ENCODE measurements at regions not wholly inside any gene's neighbourhood (a gene's known extent, or its start where the extent isn't known, plus 50 kb on each side); places are given as distances from the start of the nearest gene placed in this dataset.
"Not testable (repeated sequence)": the region's sequence is repeated elsewhere in the genome, so short reads cannot be mapped to it uniquely, and the experiment has no call there.

- H3K4me3 ChIP-seq (ENCODE audit: low read length); H3K4me1 ChIP-seq (ENCODE audit: control insufficient read depth, insufficient read depth, low read length); DNase-seq (ENCODE audit: low read depth, low spot score); H3K9me3 ChIP-seq (ENCODE audit: control insufficient read depth, insufficient read depth, low read length); H3K27me3 ChIP-seq (ENCODE audit: control insufficient read depth, insufficient read depth, low read length); H3K36me3 ChIP-seq (ENCODE audit: control insufficient read depth, insufficient read depth, low read length); H3K27ac ChIP-seq (ENCODE audit: low read length): not testable (repeated sequence)
- no CpG with 5 or more reads among the region's 12 CpGs for WGBS (ENCODE audit: insufficient coverage, insufficient read length)
Observed at GRCh38 chr2:87477669-87478428, 270.0 kb upstream of the PLGLB2 start.

GRCh38 chr2:87478911-87479310 is 269.0 kb upstream of the PLGLB2 start:
- H3K4me3 ChIP-seq (ENCODE audit: low read length); H3K27ac ChIP-seq (ENCODE audit: low read length): not testable (repeated sequence)

GRCh38 chr2:87483093-87483680 is 264.7 kb upstream of the PLGLB2 start:
- H3K27me3 ChIP-seq (ENCODE audit: control insufficient read depth, insufficient read depth, low read length); DNase-seq (ENCODE audit: low read depth, low spot score); H3K9me3 ChIP-seq (ENCODE audit: control insufficient read depth, insufficient read depth, low read length); H3K36me3 ChIP-seq (ENCODE audit: control insufficient read depth, insufficient read depth, low read length); H3K4me1 ChIP-seq (ENCODE audit: control insufficient read depth, insufficient read depth, low read length); H3K27ac ChIP-seq (ENCODE audit: low read length); H3K4me3 ChIP-seq (ENCODE audit: low read length): not testable (repeated sequence)
- no CpG with 5 or more reads among the region's 7 CpGs for whole genome bisulfite sequencing (ENCODE audit: insufficient coverage, insufficient read length)

More at GRCh38 chr2:87478911-87479310, 269.0 kb upstream of the PLGLB2 start:
- DNase-seq (ENCODE audit: low read depth, low spot score); H3K27me3 ChIP-seq (ENCODE audit: control insufficient read depth, insufficient read depth, low read length); H3K4me1 ChIP-seq (ENCODE audit: control insufficient read depth, insufficient read depth, low read length); H3K36me3 ChIP-seq (ENCODE audit: control insufficient read depth, insufficient read depth, low read length); H3K9me3 ChIP-seq (ENCODE audit: control insufficient read depth, insufficient read depth, low read length): not testable (repeated sequence)
- WGBS (ENCODE audit: insufficient coverage, insufficient read length), result no CpG with 5 or more reads among the region's 4 CpGs

GRCh38 chr2:87484363-87484762 is 263.5 kb upstream of the PLGLB2 start:
- H3K27ac ChIP-seq (ENCODE audit: low read length); DNase-seq (ENCODE audit: low read depth, low spot score); H3K36me3 ChIP-seq (ENCODE audit: control insufficient read depth, insufficient read depth, low read length); H3K9me3 ChIP-seq (ENCODE audit: control insufficient read depth, insufficient read depth, low read length); H3K4me1 ChIP-seq (ENCODE audit: control insufficient read depth, insufficient read depth, low read length); H3K4me3 ChIP-seq (ENCODE audit: low read length); H3K27me3 ChIP-seq (ENCODE audit: control insufficient read depth, insufficient read depth, low read length): not testable (repeated sequence)
- WGBS (ENCODE audit: insufficient coverage, insufficient read length), result no CpG with 5 or more reads among the region's 2 CpGs

- not testable (repeated sequence) for H3K27ac ChIP-seq (ENCODE audit: low read length); DNase-seq (ENCODE audit: low read depth, low spot score); H3K27me3 ChIP-seq (ENCODE audit: control insufficient read depth, insufficient read depth, low read length); H3K4me3 ChIP-seq (ENCODE audit: low read length); H3K4me1 ChIP-seq (ENCODE audit: control insufficient read depth, insufficient read depth, low read length); H3K36me3 ChIP-seq (ENCODE audit: control insufficient read depth, insufficient read depth, low read length); H3K9me3 ChIP-seq (ENCODE audit: control insufficient read depth, insufficient read depth, low read length)
- no CpG with 5 or more reads among the region's 8 CpGs for WGBS (ENCODE audit: insufficient coverage, insufficient read length)
Observed at GRCh38 chr2:87485455-87485854, 262.4 kb upstream of the PLGLB2 start.

- WGBS (ENCODE audit: insufficient coverage, insufficient read length), result no CpG with 5 or more reads among the region's 10 CpGs
- not testable (repeated sequence) for H3K36me3 ChIP-seq (ENCODE audit: control insufficient read depth, insufficient read depth, low read length); H3K4me3 ChIP-seq (ENCODE audit: low read length); H3K9me3 ChIP-seq (ENCODE audit: control insufficient read depth, insufficient read depth, low read length); H3K27ac ChIP-seq (ENCODE audit: low read length); DNase-seq (ENCODE audit: low read depth, low spot score); H3K4me1 ChIP-seq (ENCODE audit: control insufficient read depth, insufficient read depth, low read length); H3K27me3 ChIP-seq (ENCODE audit: control insufficient read depth, insufficient read depth, low read length)
Observed at GRCh38 chr2:87485884-87486283, 262.0 kb upstream of the PLGLB2 start.

GRCh38 chr2:87486413-87486812 is 261.5 kb upstream of the PLGLB2 start:
- DNase-seq (ENCODE audit: low read depth, low spot score); H3K36me3 ChIP-seq (ENCODE audit: control insufficient read depth, insufficient read depth, low read length); H3K4me3 ChIP-seq (ENCODE audit: low read length); H3K9me3 ChIP-seq (ENCODE audit: control insufficient read depth, insufficient read depth, low read length); H3K27me3 ChIP-seq (ENCODE audit: control insufficient read depth, insufficient read depth, low read length); H3K27ac ChIP-seq (ENCODE audit: low read length); H3K4me1 ChIP-seq (ENCODE audit: control insufficient read depth, insufficient read depth, low read length): not testable (repeated sequence)
- WGBS (ENCODE audit: insufficient coverage, insufficient read length), result no CpG with 5 or more reads among the region's 9 CpGs

- no CpG with 5 or more reads among the region's 1 CpG for WGBS (ENCODE audit: insufficient coverage, insufficient read length)
Observed at GRCh38 chr2:87488021-87488420, 259.9 kb upstream of the PLGLB2 start.

GRCh38 chr2:87488991-87489390 is 258.9 kb upstream of the PLGLB2 start:
- not testable (repeated sequence) for H3K27me3 ChIP-seq (ENCODE audit: control insufficient read depth, insufficient read depth, low read length)

More at GRCh38 chr2:87488021-87488420, 259.9 kb upstream of the PLGLB2 start:
- H3K4me3 ChIP-seq (ENCODE audit: low read length); H3K4me1 ChIP-seq (ENCODE audit: control insufficient read depth, insufficient read depth, low read length); H3K27me3 ChIP-seq (ENCODE audit: control insufficient read depth, insufficient read depth, low read length); DNase-seq (ENCODE audit: low read depth, low spot score); H3K9me3 ChIP-seq (ENCODE audit: control insufficient read depth, insufficient read depth, low read length); H3K27ac ChIP-seq (ENCODE audit: low read length); H3K36me3 ChIP-seq (ENCODE audit: control insufficient read depth, insufficient read depth, low read length): not testable (repeated sequence)

GRCh38 chr2:87494846-87495245 is 253.0 kb upstream of the PLGLB2 start:
- DNase-seq (ENCODE audit: low read depth, low spot score); H3K36me3 ChIP-seq (ENCODE audit: control insufficient read depth, insufficient read depth, low read length); H3K4me1 ChIP-seq (ENCODE audit: control insufficient read depth, insufficient read depth, low read length); H3K27me3 ChIP-seq (ENCODE audit: control insufficient read depth, insufficient read depth, low read length); H3K4me3 ChIP-seq (ENCODE audit: low read length); H3K27ac ChIP-seq (ENCODE audit: low read length); H3K9me3 ChIP-seq (ENCODE audit: control insufficient read depth, insufficient read depth, low read length): not testable (repeated sequence)
- no CpG with 5 or more reads among the region's 5 CpGs for WGBS (ENCODE audit: insufficient coverage, insufficient read length)

More at GRCh38 chr2:87488991-87489390, 258.9 kb upstream of the PLGLB2 start:
- DNase-seq (ENCODE audit: low read depth, low spot score); H3K4me3 ChIP-seq (ENCODE audit: low read length); H3K36me3 ChIP-seq (ENCODE audit: control insufficient read depth, insufficient read depth, low read length); H3K9me3 ChIP-seq (ENCODE audit: control insufficient read depth, insufficient read depth, low read length); H3K27ac ChIP-seq (ENCODE audit: low read length); H3K4me1 ChIP-seq (ENCODE audit: control insufficient read depth, insufficient read depth, low read length): not testable (repeated sequence)
- no CpG with 5 or more reads among the region's 3 CpGs for WGBS (ENCODE audit: insufficient coverage, insufficient read length)

GRCh38 chr2:87495455-87495854 is 252.4 kb upstream of the PLGLB2 start:
- not testable (repeated sequence) for H3K9me3 ChIP-seq (ENCODE audit: control insufficient read depth, insufficient read depth, low read length); H3K4me1 ChIP-seq (ENCODE audit: control insufficient read depth, insufficient read depth, low read length); DNase-seq (ENCODE audit: low read depth, low spot score); H3K36me3 ChIP-seq (ENCODE audit: control insufficient read depth, insufficient read depth, low read length); H3K4me3 ChIP-seq (ENCODE audit: low read length); H3K27ac ChIP-seq (ENCODE audit: low read length); H3K27me3 ChIP-seq (ENCODE audit: control insufficient read depth, insufficient read depth, low read length)
- no CpG with 5 or more reads among the region's 5 CpGs for WGBS (ENCODE audit: insufficient coverage, insufficient read length)

All from iPS DF 6.9 (cell line).